DND-41 (cell line): ENCODE measurements at regions not wholly inside any gene's neighbourhood (a gene's known extent, or its start where the extent isn't known, plus 50 kb on each side); places are given as distances from the start of the nearest gene placed in this dataset.

Source experiments
- ATAC-seq: fragments of 200-7000 bp; cut with Tn5 transposase; 3 replicates; pipeline ENCODE4 v1.9.1; 2021; ENCODE audit warnings: low read depth; ENCODE audit not compliant: insufficient read depth
- DNase-seq: peaks from one replicate; pipeline ENCODE4 v3.0.0-alpha.2; 2020
- H2AFZ ChIP-seq: 2 replicates; pipeline ENCODE4 v1.6.0; 2012; ENCODE audit warnings: low read depth, low read length
- H3K27ac ChIP-seq: 2 replicates; pipeline ENCODE4 v1.5.1; 2012; ENCODE audit warnings: low read length, inconsistent platforms
- H3K27me3 ChIP-seq: fragments of 200-600 bp; sonication (generic); 2 replicates; pipeline ENCODE4 v1.6.0; 2012; ENCODE audit warnings: low read length, mild to moderate bottlenecking, inconsistent platforms; ENCODE audit not compliant: insufficient read depth, poor library complexity
- H3K36me3 ChIP-seq: 2 replicates; pipeline ENCODE4 v1.5.1; 2012; ENCODE audit warnings: low read length, inconsistent platforms; ENCODE audit not compliant: insufficient read depth
- H3K4me1 ChIP-seq: 2 replicates; pipeline ENCODE4 v1.5.1; 2012; ENCODE audit warnings: mild to moderate bottlenecking, low read length; ENCODE audit not compliant: insufficient read depth
- H3K4me2 ChIP-seq: 2 replicates; pipeline ENCODE4 v1.6.0; 2012; ENCODE audit warnings: mild to moderate bottlenecking, moderate library complexity, low read length, inconsistent platforms; ENCODE audit not compliant: insufficient read depth
- H3K4me3 ChIP-seq, 2 experiments: fragments of 200-600 bp in 1 of 2; shearing (Covaris generic) in 1 of 2; 2 replicates each; pipeline ENCODE4 v1.5.1; 2012 to 2016; ENCODE audit warnings: inconsistent platforms in 2 of 2, low read length in 2 of 2, mild to moderate bottlenecking in 2 of 2, low read depth in 1 of 2, moderate library complexity in 1 of 2
- H3K79me2 ChIP-seq: 2 replicates; pipeline ENCODE4 v1.6.0; 2012; ENCODE audit warnings: low read length, inconsistent platforms; ENCODE audit not compliant: insufficient read depth
- H3K9ac ChIP-seq: 2 replicates; pipeline ENCODE4 v1.6.0; 2012; ENCODE audit warnings: low read depth, mild to moderate bottlenecking, inconsistent platforms, low read length, moderate library complexity
- H3K9me3 ChIP-seq: 2 replicates; pipeline ENCODE4 v1.5.1; 2012; ENCODE audit warnings: low read length, moderate library complexity, mild to moderate bottlenecking, inconsistent platforms; ENCODE audit not compliant: insufficient read depth, severe bottlenecking
- H4K20me1 ChIP-seq: 2 replicates; pipeline ENCODE4 v1.6.0; 2012; ENCODE audit warnings: low read length; ENCODE audit not compliant: insufficient read depth
- EZH2 ChIP-seq: IDR thresholded peaks from 3 replicates; pipeline ENCODE4 v1.6.1; 2012; ENCODE audit warnings: borderline replicate concordance, low read depth, mild to moderate bottlenecking, moderate library complexity, low read length, inconsistent platforms; ENCODE audit not compliant: severe bottlenecking
- TF ChIP-seq, protein P1 (sequence below): IDR thresholded peaks from 2 replicates; pipeline ENCODE4 v1.5.1; 2012; ENCODE audit warnings: borderline replicate concordance, low read length, moderate library complexity, mild to moderate bottlenecking; ENCODE audit not compliant: poor library complexity, severe bottlenecking; ENCODE audit errors: extremely low read depth

DNA sequence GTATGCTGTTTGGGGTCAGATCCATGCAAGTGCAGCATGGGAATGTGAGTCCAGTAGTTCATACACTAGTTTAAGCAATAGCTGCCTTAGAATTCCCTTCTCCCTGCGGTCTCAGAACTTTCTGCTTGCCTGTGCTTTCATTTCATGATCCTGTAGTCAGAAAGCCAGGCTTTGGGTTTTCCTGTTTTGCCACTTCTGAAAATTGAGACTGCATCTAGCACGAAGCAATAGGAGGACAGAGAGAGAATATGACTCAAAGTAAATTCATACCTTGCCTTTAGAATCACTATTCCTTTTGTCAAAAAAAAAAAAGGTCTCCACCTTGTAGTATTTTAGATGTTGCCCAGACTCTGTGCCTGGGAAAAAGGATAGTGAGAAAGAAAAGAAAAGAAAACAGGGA, 161.2 kb upstream of the SNX7 start:
- no peaks in the 10 kb centered on the region for H3K9me3 ChIP-seq
- no peaks in the 10 kb centered on the region for H4K20me1 ChIP-seq
- H3K27me3 ChIP-seq = no peaks in the 10 kb centered on the region
- no peak overlapping the region for H2AFZ ChIP-seq
- DNase-seq (no peak), ATAC-seq (no peak)
- H3K4me2 ChIP-seq = no peak overlapping the region
- no peak overlapping the region for H3K9ac ChIP-seq
- no peak overlapping the region for H3K4me3 ChIP-seq
- H3K27ac ChIP-seq = no peak overlapping the region
- TF ChIP-seq, protein P1, sequence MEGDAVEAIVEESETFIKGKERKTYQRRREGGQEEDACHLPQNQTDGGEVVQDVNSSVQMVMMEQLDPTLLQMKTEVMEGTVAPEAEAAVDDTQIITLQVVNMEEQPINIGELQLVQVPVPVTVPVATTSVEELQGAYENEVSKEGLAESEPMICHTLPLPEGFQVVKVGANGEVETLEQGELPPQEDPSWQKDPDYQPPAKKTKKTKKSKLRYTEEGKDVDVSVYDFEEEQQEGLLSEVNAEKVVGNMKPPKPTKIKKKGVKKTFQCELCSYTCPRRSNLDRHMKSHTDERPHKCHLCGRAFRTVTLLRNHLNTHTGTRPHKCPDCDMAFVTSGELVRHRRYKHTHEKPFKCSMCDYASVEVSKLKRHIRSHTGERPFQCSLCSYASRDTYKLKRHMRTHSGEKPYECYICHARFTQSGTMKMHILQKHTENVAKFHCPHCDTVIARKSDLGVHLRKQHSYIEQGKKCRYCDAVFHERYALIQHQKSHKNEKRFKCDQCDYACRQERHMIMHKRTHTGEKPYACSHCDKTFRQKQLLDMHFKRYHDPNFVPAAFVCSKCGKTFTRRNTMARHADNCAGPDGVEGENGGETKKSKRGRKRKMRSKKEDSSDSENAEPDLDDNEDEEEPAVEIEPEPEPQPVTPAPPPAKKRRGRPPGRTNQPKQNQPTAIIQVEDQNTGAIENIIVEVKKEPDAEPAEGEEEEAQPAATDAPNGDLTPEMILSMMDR = no peak
- no peak for TF ChIP-seq EZH2
- no peaks in the 10 kb centered on the region for H3K36me3 ChIP-seq
- no peaks in the 10 kb centered on the region for H3K4me1 ChIP-seq
- no peaks in the 10 kb centered on the region for H3K79me2 ChIP-seq

DNA sequence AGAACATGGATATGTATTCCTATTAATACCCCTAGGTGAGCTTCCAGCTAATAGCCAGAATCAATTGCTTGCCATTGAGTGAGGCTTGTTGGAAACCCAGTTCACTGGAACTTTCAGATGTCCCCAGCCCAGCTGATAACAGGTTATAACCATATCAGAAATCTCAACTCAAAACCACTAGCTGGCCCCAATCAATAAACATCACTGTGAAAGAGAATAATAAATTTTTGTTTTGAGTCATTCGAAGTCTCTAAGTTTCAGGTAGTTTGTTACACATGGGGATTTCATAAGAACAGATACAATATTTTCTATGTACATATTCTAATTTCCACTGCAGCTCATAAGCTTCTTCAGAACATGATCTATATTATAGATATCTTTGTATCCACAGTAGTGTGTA, 162.9 kb upstream of the SNX7 start:
- no peak overlapping the region for H3K4me2 ChIP-seq
- ATAC-seq = no peak
- no peaks in the 10 kb centered on the region for H3K79me2 ChIP-seq
- H3K36me3 ChIP-seq = no peaks in the 10 kb centered on the region
- no peak overlapping the region for H3K9ac ChIP-seq
- no peaks in the 10 kb centered on the region for H4K20me1 ChIP-seq
- H3K27me3 ChIP-seq = no peaks in the 10 kb centered on the region
- no peak overlapping the region for H2AFZ ChIP-seq
- H3K4me3 ChIP-seq = no peak overlapping the region
- no peaks in the 10 kb centered on the region for H3K4me1 ChIP-seq
- TF ChIP-seq, protein P1 = no peak
- TF ChIP-seq EZH2 = no peak
- DNase-seq = no peak
- H3K27ac ChIP-seq = no peak overlapping the region
- no peaks in the 10 kb centered on the region for H3K9me3 ChIP-seq

DNA sequence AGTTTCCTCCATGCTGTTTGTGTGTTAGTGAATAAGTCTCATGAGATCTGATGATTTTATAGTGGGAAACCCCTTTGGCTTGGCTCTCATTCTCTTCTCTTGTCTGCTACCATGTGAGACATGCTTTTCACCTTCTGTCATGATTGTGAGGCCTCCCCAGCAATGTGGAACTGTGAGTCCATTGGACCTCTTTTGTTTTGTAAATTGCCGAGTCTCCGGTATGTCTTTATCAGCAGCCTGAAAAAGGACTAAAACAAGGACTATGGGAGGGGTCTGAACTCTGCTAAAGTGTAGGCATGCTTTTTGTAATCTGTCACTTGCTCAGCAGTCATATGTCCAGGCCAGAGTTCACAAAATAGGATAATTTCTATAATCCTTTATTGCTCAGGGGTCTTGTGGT, 164.0 kb upstream of the SNX7 start:
- H3K4me2 ChIP-seq = no peak overlapping the region
- no peaks in the 10 kb centered on the region for H3K9me3 ChIP-seq
- no peaks in the 10 kb centered on the region for H3K27me3 ChIP-seq

More for the DNA sequence above, 164.0 kb upstream of the SNX7 start:
- no peak overlapping the region for H3K4me3 ChIP-seq
- H3K27ac ChIP-seq = no peak overlapping the region
- H2AFZ ChIP-seq = no peak overlapping the region
- H3K9ac ChIP-seq = no peak overlapping the region
- ATAC-seq = no peak
- no peaks in the 10 kb centered on the region for H3K36me3 ChIP-seq
- no peaks in the 10 kb centered on the region for H3K4me1 ChIP-seq
- DNase-seq = no peak
- TF ChIP-seq, protein P1 = no peak
- TF ChIP-seq EZH2 = no peak
- H3K79me2 ChIP-seq = no peaks in the 10 kb centered on the region
- no peaks in the 10 kb centered on the region for H4K20me1 ChIP-seq
